Heart left ventricle (tissue), 16 donors: ENCODE measurements at regions not wholly inside any gene's neighbourhood (a gene's known extent, or its start where the extent isn't known, plus 50 kb on each side); places are given as distances from the start of the nearest gene placed in this dataset.

Experiments
- ATAC-seq, 4 donors: fragments of 200-7000 bp; cut with Tn5 transposase; one replicate each; pipeline ENCODE4 v1.9.1; 2020 to 2022; ENCODE audit warnings: moderate library complexity in 4 of 4, mild to moderate bottlenecking in 3 of 4, moderate number of reproducible peaks in 1 of 4
- DNase-seq, 5 donors: peaks; one replicate each; pipeline ENCODE4 v3.0.0-alpha.2; 2020
- H3K27ac ChIP-seq, 12 donors: fragments of 200-600 bp; sonication (generic) in 4 of 12; one replicate each; pipeline versions ENCODE4 v1.5.0 to v1.8.0; 2016 to 2022; ENCODE audit warnings: mild to moderate bottlenecking in 2 of 12
- H3K27me3 ChIP-seq, 9 donors: fragments of 200-600 bp; sonication (generic) in 2 of 9; one replicate each; pipeline versions ENCODE4 v1.5.1 to v1.8.0; 2016 to 2022; ENCODE audit warnings: mild to moderate bottlenecking in 3 of 9
- H3K36me3 ChIP-seq, 9 donors: fragments of 200-600 bp; sonication (generic) in 2 of 9; one replicate each; pipeline versions ENCODE4 v1.5.0 to v1.8.0; 2018 to 2022; ENCODE audit warnings: mild to moderate bottlenecking in 2 of 9
- H3K4me1 ChIP-seq, 12 donors: fragments of 200-600 bp; sonication (generic) in 4 of 12; one replicate each; pipeline versions ENCODE4 v1.5.0 to v1.8.0; 2016 to 2022; ENCODE audit warnings: mild to moderate bottlenecking in 3 of 12
- H3K4me3 ChIP-seq, 12 donors: fragments of 200-600 bp; sonication (generic) in 4 of 12; one replicate each; pipeline versions ENCODE4 v1.5.0 to v1.8.0; 2017 to 2022; ENCODE audit warnings: mild to moderate bottlenecking in 9 of 12, moderate library complexity in 4 of 12
- H3K9me3 ChIP-seq, 12 donors: fragments of 200-600 bp; sonication (generic) in 4 of 12; one replicate each; pipeline versions ENCODE4 v1.5.0 to v1.8.0; 2016 to 2022; ENCODE audit warnings: mild to moderate bottlenecking in 1 of 12
- POLR2A ChIP-seq, 2 donors: fragments of 450-650 bp; IDR thresholded peaks; one replicate each; pipeline ENCODE4 v1.6.1; 2017; ENCODE audit warnings: antibody characterized with exemption in 2 of 2, mild to moderate bottlenecking in 2 of 2, moderate library complexity in 2 of 2
- WGBS, 4 donors: extraction: QIAGEN DNeasy Blood & Tissue Kit in 2 of 4; methylation state at CpG; one replicate each; pipeline versions ENCODE4 v1.1.5 to v1.1.7; 2013 to 2018; 5-methylcytosine and 5-hydroxymethylcytosine counted together
- intact Hi-C, 10 donors: fragments of 100-400 bp; cut with DNase I; formaldehyde crosslinking; loops; one replicate each; pipeline versions ENCODE4 v1.11.1 to v1.14.2; 2022
- TF ChIP-seq, protein P1 (sequence below), 12 donors: fragments of 200-600 bp; sonication (generic) in 4 of 12; IDR thresholded peaks; one replicate each; pipeline versions ENCODE4 v1.5.0 to v1.8.0; 2018 to 2022; ENCODE audit warnings: antibody characterized with exemption in 12 of 12, mild to moderate bottlenecking in 5 of 12
- donor health status: ischemic (EF 13 %, LVEDD 7.1; RV severe dilation, severe dysfunction).
- donor health status: healthy with polysubstance abuse.
- donor health status: DM: no; HTN: yes; CAD: no.
- donor health status: DM: no; HTN: no; CAD: no.
- donor health status: ischemic (EF 25% LVEDD 6.9; RV normal size, moderate dysfunction).
- donor health status: ischemic (EF 25% LVEDD 5.7; RV mildly dilated, moderate dysfunction).
- donor health status: healthy.
- donor health status: DM: yes; HTN: yes; CAD: no.
- donor health status: ischemic (EF 35%, LVEDD 5.7; RV mildly dilated, moderate dysfunction).
- donor health status: nonischemic (EF 11% LVEDD 7.7; RV severe dilation, severe dysfunction).
- donor health status: DM: yes; HTN: yes; CAD: no.
- donor health status: PGD.
- donor health status: ischemic (EF 29% LVEDD 5.4; RV normal size, mild dysfunction).
- donor health status: nonischemic (EF 23%, LVEDD 6.1; RV moderate dilation, normal function).

- no peak overlapping the region for H3K27ac ChIP-seq
- peaks cover 0 to 13% (median 9%) of the 10 kb centered on the region in 12 donors for H3K4me1 ChIP-seq
- DNase-seq (no peak), ATAC-seq (no peak)
- no peak overlapping the region for H3K4me3 ChIP-seq
- no peaks in the 10 kb centered on the region for H3K36me3 ChIP-seq
- intact Hi-C loops: no loop called here
- WGBS, 4 donors: 87 to 94% (median 89%) methylated on average over 2 of the region's 2 CpGs
- H3K9me3 ChIP-seq: peaks cover 0 to 4% (median 0%) of the 10 kb centered on the region in 12 donors
- no peaks in the 10 kb centered on the region for H3K27me3 ChIP-seq
- TF ChIP-seq, protein P1, sequence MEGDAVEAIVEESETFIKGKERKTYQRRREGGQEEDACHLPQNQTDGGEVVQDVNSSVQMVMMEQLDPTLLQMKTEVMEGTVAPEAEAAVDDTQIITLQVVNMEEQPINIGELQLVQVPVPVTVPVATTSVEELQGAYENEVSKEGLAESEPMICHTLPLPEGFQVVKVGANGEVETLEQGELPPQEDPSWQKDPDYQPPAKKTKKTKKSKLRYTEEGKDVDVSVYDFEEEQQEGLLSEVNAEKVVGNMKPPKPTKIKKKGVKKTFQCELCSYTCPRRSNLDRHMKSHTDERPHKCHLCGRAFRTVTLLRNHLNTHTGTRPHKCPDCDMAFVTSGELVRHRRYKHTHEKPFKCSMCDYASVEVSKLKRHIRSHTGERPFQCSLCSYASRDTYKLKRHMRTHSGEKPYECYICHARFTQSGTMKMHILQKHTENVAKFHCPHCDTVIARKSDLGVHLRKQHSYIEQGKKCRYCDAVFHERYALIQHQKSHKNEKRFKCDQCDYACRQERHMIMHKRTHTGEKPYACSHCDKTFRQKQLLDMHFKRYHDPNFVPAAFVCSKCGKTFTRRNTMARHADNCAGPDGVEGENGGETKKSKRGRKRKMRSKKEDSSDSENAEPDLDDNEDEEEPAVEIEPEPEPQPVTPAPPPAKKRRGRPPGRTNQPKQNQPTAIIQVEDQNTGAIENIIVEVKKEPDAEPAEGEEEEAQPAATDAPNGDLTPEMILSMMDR (IDR thresholded peaks at IDR 0.05): no peak
- no peak for TF ChIP-seq POLR2A (IDR thresholded peaks at IDR 0.05)
Measured at GRCh38 chr18:22685788-22686187, 247.3 kb upstream of the RBBP8 start.

GRCh38 chr18:22687892-22688680, 245.0 kb upstream of the RBBP8 start:
- ATAC-seq (no peak), DNase-seq (no peak)
- intact Hi-C loops: no loop called here
- TF ChIP-seq, protein P1 (IDR thresholded peaks at IDR 0.05): no peak
- no peak for TF ChIP-seq POLR2A (IDR thresholded peaks at IDR 0.05)
- H3K27me3 ChIP-seq: no peaks in the 10 kb centered on the region
- H3K36me3 ChIP-seq: no peaks in the 10 kb centered on the region
- H3K9me3 ChIP-seq: peaks cover 0 to 4% (median 0%) of the 10 kb centered on the region in 12 donors
- no peak overlapping the region for H3K27ac ChIP-seq
- H3K4me3 ChIP-seq: no peak overlapping the region
- peaks cover 0 to 5% (median 1%) of the 10 kb centered on the region in 12 donors for H3K4me1 ChIP-seq
- 61 to 64% (median 62%) methylated on average over 3 of the region's 3 CpGs for WGBS, 4 donors

- no peaks in the 10 kb centered on the region for H3K4me1 ChIP-seq
- no peaks in the 10 kb centered on the region for H3K27me3 ChIP-seq
- no peak overlapping the region for H3K27ac ChIP-seq
- intact Hi-C loops: no loop called here
- no peak for DNase-seq
- H3K36me3 ChIP-seq: no peaks in the 10 kb centered on the region
- no peak for ATAC-seq
- no peak overlapping the region for H3K4me3 ChIP-seq
- TF ChIP-seq, protein P1 (IDR thresholded peaks at IDR 0.05): no peak
- TF ChIP-seq POLR2A (IDR thresholded peaks at IDR 0.05): no peak
- 93 to 97% (median 95%) methylated on average over 4 of the region's 4 CpGs for WGBS, 4 donors
- H3K9me3 ChIP-seq: peaks cover 0 to 4% (median 0%) of the 10 kb centered on the region in 12 donors
Measured at GRCh38 chr18:22688877-22689496, 244.1 kb upstream of the RBBP8 start.

- Histone ChIP-seq H3K27ac (no peak overlapping the region), H3K27me3 (no peaks in the 10 kb centered on the region), H3K4me3 (no peak overlapping the region), H3K9me3 (peaks cover 0 to 4% (median 0%) of the 10 kb centered on the region in 12 donors), H3K4me1 (no peaks in the 10 kb centered on the region), H3K36me3 (no peaks in the 10 kb centered on the region)
- no peak for TF ChIP-seq POLR2A (IDR thresholded peaks at IDR 0.05)
- TF ChIP-seq, protein P1 (IDR thresholded peaks at IDR 0.05): no peak
- intact Hi-C loops: loop anchor here in 1 of 10 donors (10.0 kb wide), 1 partner anchor 115 kb away; no protein-coding TSS in a partner anchor
- ATAC-seq (peak in 1 of 4 donors; percentile 41), DNase-seq (no peak)
Measured at GRCh38 chr18:22689712-22690111, 243.4 kb upstream of the RBBP8 start.
